ENCODE measurements at regions not wholly inside any gene's neighbourhood (a gene's known extent, or its start where the extent isn't known, plus 50 kb on each side); places are given as distances from the start of the nearest gene placed in this dataset.
"Not testable (repeated sequence)": the region's sequence is repeated elsewhere in the genome, so short reads cannot be mapped to it uniquely, and the experiment has no call there.

DNA sequence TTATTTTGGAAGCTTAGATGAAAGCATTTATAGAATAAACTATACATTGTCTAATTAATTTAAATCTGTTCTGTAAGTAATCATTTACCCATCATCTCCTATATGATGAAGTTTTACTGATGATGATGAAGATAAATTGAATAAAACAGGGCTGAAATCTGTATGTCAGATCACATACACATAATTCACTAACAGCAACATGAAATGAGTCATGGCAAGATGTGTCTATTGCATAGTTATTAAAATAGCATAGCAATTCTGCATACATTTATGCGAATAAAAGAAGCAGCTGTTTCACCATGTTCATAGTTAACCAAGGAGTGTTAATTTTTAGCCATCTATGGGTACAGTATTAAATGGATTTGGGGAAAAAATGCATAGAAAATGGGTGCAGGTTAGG lies 424.9 kb downstream of the LIG4 start:
- no TSS peak for BruUV-seq (replicated peaks)
- TF ChIP-seq CTCF (IDR thresholded peaks at IDR 0.05; ENCODE audit: unreplicated experiment) = no peak
- Mint-ChIP-seq H3K27ac (ENCODE audit: low read depth, unreplicated experiment) (no peak overlapping the region), H3K4me3 (ENCODE audit: unreplicated experiment) (no peak overlapping the region), H3K9me3 (ENCODE audit: unreplicated experiment) (peaks cover 17% of the 10 kb centered on the region), H3K27me3 (ENCODE audit: insufficient read depth, unreplicated experiment) (no peaks in the 10 kb centered on the region), H3K4me1 (ENCODE audit: insufficient read depth, unreplicated experiment) (no peaks in the 10 kb centered on the region), H3K36me3 (ENCODE audit: insufficient read depth, unreplicated experiment) (no peaks in the 10 kb centered on the region)
- ChIA-PET CTCF (no interaction called here), POLR2A (interaction anchor here (0.6 kb wide), 1 partner anchor 272 kb away, joined by 3 read pairs; no protein-coding TSS in a partner anchor)
- DNase-seq (ENCODE audit: unreplicated experiment) = no peak
- intact Hi-C loops (cut with micrococcal nuclease) = no loop called here

DNA sequence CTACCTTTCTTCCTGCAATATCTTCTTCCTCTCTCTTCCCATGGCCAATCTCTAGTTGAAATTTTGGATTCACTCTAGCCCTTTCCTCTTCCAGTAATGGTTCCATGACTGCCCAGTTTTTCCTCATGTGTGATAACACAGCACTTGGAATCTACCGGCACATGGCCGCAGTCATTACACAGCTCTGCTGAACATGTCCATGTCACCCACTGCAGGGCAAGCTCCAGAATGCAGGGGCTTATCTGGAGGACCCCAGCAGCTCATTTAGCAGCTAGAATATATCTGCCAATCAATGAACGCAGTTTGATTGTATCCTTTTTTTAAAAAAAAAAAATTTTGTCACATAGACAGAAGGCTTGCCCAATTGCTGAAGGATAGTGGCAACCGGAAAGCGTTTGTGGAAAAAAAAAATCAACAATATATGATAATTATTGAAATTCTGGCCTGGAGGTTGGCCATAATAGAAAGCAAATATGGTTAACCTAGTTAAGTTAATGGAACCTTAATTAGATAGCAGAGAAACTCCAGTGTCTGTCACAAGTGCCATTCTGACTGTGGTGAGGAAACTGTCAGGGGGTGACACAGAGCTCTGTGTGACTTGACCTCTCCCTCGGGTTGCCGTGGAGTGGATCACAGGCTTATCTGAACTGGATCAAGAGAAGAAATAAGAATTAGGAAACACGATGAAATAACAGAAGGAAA lies 426.7 kb downstream of the LIG4 start:
- TF ChIP-seq CTCF (IDR thresholded peaks at IDR 0.05; ENCODE audit: unreplicated experiment) = no peak
- H3K36me3 Mint-ChIP-seq (ENCODE audit: insufficient read depth, unreplicated experiment) = no peaks in the 10 kb centered on the region
- peaks cover 22% of the 10 kb centered on the region for H3K9me3 Mint-ChIP-seq (ENCODE audit: unreplicated experiment)
- ChIA-PET POLR2A (no interaction called here), CTCF (no interaction called here)
- no peak overlapping the region for H3K27ac Mint-ChIP-seq (ENCODE audit: low read depth, unreplicated experiment)
- H3K27me3 Mint-ChIP-seq (ENCODE audit: insufficient read depth, unreplicated experiment) = no peaks in the 10 kb centered on the region
- no TSS peak for BruUV-seq (replicated peaks)
- no peak for DNase-seq (ENCODE audit: unreplicated experiment)
- no peak overlapping the region for H3K4me3 Mint-ChIP-seq (ENCODE audit: unreplicated experiment)
- no peaks in the 10 kb centered on the region for H3K4me1 Mint-ChIP-seq (ENCODE audit: insufficient read depth, unreplicated experiment)
- intact Hi-C loops (cut with micrococcal nuclease) = no loop called here

DNA sequence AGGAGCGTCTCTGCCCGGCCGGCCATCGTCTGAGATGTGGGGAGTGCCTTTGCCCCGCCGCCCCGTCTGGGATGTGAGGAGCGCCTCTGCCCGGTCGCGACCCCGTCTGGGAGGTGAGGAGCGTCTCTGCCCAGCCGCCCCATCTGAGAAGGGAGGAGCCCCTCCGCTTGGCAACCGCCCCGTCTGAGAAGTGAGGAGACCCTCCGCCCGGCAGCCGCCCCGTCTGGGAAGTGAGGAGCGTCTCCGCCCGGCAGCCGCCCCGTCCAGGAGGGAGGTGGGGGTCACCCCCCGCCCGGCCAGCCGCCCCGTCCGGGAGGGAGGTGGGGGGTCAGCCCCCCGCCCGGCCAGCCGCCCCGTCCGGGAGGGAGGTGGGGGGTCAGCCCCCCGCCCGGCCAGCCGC lies 432.7 kb downstream of the LIG4 start:
- POLR2A ChIA-PET; H3K27me3 Mint-ChIP-seq (ENCODE audit: insufficient read depth, unreplicated experiment); intact Hi-C loops (cut with micrococcal nuclease); CTCF ChIA-PET; H3K4me1 Mint-ChIP-seq (ENCODE audit: insufficient read depth, unreplicated experiment); H3K27ac Mint-ChIP-seq (ENCODE audit: low read depth, unreplicated experiment); H3K36me3 Mint-ChIP-seq (ENCODE audit: insufficient read depth, unreplicated experiment); BruUV-seq (replicated peaks); H3K4me3 Mint-ChIP-seq (ENCODE audit: unreplicated experiment); DNase-seq (ENCODE audit: unreplicated experiment): not testable (repeated sequence)
- H3K9me3 Mint-ChIP-seq (ENCODE audit: unreplicated experiment) = peaks cover 31% of the 10 kb centered on the region

GRCh38 chr13:107778094-107778493 lies 437.2 kb downstream of the LIG4 start:
- CTCF ChIA-PET = no interaction called here
- intact Hi-C loops (cut with micrococcal nuclease) = no loop called here

More at GRCh38 chr13:107778094-107778493, 437.2 kb downstream of the LIG4 start:
- Mint-ChIP-seq H3K4me1 (ENCODE audit: insufficient read depth, unreplicated experiment) (no peaks in the 10 kb centered on the region), H3K36me3 (ENCODE audit: insufficient read depth, unreplicated experiment) (no peaks in the 10 kb centered on the region), H3K27me3 (ENCODE audit: insufficient read depth, unreplicated experiment) (no peaks in the 10 kb centered on the region), H3K27ac (ENCODE audit: low read depth, unreplicated experiment) (no peak overlapping the region), H3K9me3 (ENCODE audit: unreplicated experiment) (peaks cover 26% of the 10 kb centered on the region), H3K4me3 (ENCODE audit: unreplicated experiment) (no peak overlapping the region)
- DNase-seq (ENCODE audit: unreplicated experiment) = no peak
- POLR2A ChIA-PET = no interaction called here
- no peak for TF ChIP-seq CTCF (IDR thresholded peaks at IDR 0.05; ENCODE audit: unreplicated experiment)
- BruUV-seq (replicated peaks) = no TSS peak

Data from MCF 10A (cell line).